OCI-LY7 (cell line): ENCODE measurements at regions not wholly inside any gene's neighbourhood (a gene's known extent, or its start where the extent isn't known, plus 50 kb on each side); places are given as distances from the start of the nearest gene placed in this dataset.

Experiments
- BruUV-seq: library from RNA; stranded (reverse); fragments of 400-500 nt; replicated peaks from 2 replicates; lab custom pipeline; 2021; lab: Mats Ljungman, UMichigan
- CTCF ChIA-PET: fragments of 300-600 bp; sonication (Branson Sonifier 250); formaldehyde crosslinking; loops from one replicate; lab custom pipeline; 2022; ENCODE audit warnings: antibody characterized with exemption; ENCODE audit not compliant: unreplicated experiment; lab: Charles Lee
- POLR2A ChIA-PET: fragments of 300-600 bp; sonication (Branson Sonifier 250); formaldehyde crosslinking; loops from one replicate; lab custom pipeline; 2022; ENCODE audit warnings: antibody characterized with exemption; lab: Charles Lee
- DNase-seq: peaks from one replicate; pipeline ENCODE4 v3.0.0-alpha.2; 2015; ENCODE audit warnings: low spot score
- H2AFZ ChIP-seq: fragments of 200-600 bp; sonication (generic), shearing (Covaris generic); 2 replicates; pipeline ENCODE4 v1.6.1; 2014; ENCODE audit warnings: mild to moderate bottlenecking, antibody characterized with exemption, low read length, moderate library complexity
- H3K27ac ChIP-seq: fragments of 200-600 bp; sonication (generic); 2 replicates; pipeline ENCODE4 v1.5.1; 2014; ENCODE audit warnings: mixed run types, low read depth, mild to moderate bottlenecking, moderate library complexity, low read length, inconsistent platforms; ENCODE audit not compliant: poor library complexity, severe bottlenecking
- H3K36me3 ChIP-seq: fragments of 200-600 bp; sonication (generic); 2 replicates; pipeline ENCODE4 v1.6.1; 2014; ENCODE audit warnings: mild to moderate bottlenecking, antibody characterized with exemption, low read length, moderate library complexity, mixed read lengths; ENCODE audit not compliant: insufficient read depth
- H3K4me1 ChIP-seq: fragments of 200-600 bp; sonication (generic); 2 replicates; pipeline ENCODE4 v1.5.1; 2014; ENCODE audit warnings: mild to moderate bottlenecking, low read length; ENCODE audit not compliant: insufficient read depth, poor library complexity, severe bottlenecking
- H3K4me2 ChIP-seq: fragments of 200-600 bp; sonication (generic); 2 replicates; pipeline ENCODE4 v1.6.1; 2014; ENCODE audit warnings: mild to moderate bottlenecking, low read length
- H3K4me3 ChIP-seq: fragments of 200-600 bp; sonication (generic); 2 replicates; pipeline ENCODE4 v1.5.1; 2014; ENCODE audit warnings: mild to moderate bottlenecking, low read depth, low read length; ENCODE audit not compliant: poor library complexity, severe bottlenecking
- H3K79me2 ChIP-seq: fragments of 200-600 bp; sonication (generic); 2 replicates; pipeline ENCODE4 v1.6.1; 2016; ENCODE audit warnings: low read depth, mild to moderate bottlenecking, low read length, moderate library complexity, mixed read lengths; ENCODE audit not compliant: insufficient read depth
- H3K9me2 ChIP-seq: fragments of 200-600 bp; sonication (generic); 2 replicates; pipeline ENCODE4 v1.6.1; 2016; ENCODE audit warnings: mild to moderate bottlenecking, low read length, mixed read lengths; ENCODE audit not compliant: insufficient read depth
- H3K9me3 ChIP-seq: fragments of 200-600 bp; sonication (generic); 2 replicates; pipeline ENCODE4 v1.6.1; 2014; ENCODE audit warnings: mild to moderate bottlenecking, mixed run types, low read length, mixed read lengths
- H4K20me1 ChIP-seq: fragments of 200-600 bp; sonication (generic); 2 replicates; pipeline ENCODE4 v1.6.1; 2014; ENCODE audit warnings: mild to moderate bottlenecking, antibody characterized with exemption, low read length, moderate library complexity, mixed read lengths; ENCODE audit not compliant: insufficient read depth
- EZH2phosphoT487 ChIP-seq: fragments of 200-600 bp; sonication (generic); IDR thresholded peaks from 2 replicates; pipeline ENCODE4 v1.6.1; 2018; ENCODE audit warnings: low read depth, borderline replicate concordance, mild to moderate bottlenecking, mixed run types, antibody characterized with exemption, low read length, moderate library complexity, mixed read lengths
- intact Hi-C: fragments of 100-400 bp; cut with micrococcal nuclease; formaldehyde crosslinking; loops from one replicate; pipeline ENCODE4 v1.10.0; 2022; ENCODE audit not compliant: unreplicated experiment
- TF ChIP-seq, protein P1 (sequence below): fragments of 200-600 bp; sonication (generic); conservative IDR thresholded peaks from 2 replicates; pipeline ENCODE4 v1.5.1; 2014; ENCODE audit warnings: mild to moderate bottlenecking, antibody characterized with exemption, low read length, moderate library complexity, mixed read lengths

DNA sequence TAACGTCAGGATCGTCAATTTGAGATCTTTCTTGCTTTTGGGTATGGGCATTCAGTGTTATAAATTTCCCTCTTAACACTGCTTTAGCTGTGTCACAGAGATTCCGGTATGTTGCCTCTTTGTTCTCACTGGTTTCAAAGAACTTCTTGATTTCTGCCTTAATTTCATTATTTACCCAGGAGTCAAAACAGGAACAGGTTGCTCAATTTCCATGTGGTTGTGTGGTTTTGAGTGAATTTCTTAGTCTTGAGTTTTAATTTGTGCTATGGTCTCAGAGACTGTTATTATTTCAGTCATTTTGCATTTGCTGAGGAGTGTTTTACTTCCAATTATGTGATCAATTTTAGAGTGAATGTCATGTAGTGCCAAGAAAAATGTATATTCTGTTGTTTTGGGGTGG lies 153.1 kb downstream of the PCDH17 start:
- POLR2A ChIA-PET: no interaction called here
- H3K79me2 ChIP-seq: no peaks in the 10 kb centered on the region
- H4K20me1 ChIP-seq: no peaks in the 10 kb centered on the region
- CTCF ChIA-PET: no interaction called here
- no peak overlapping the region for H3K4me2 ChIP-seq
- H2AFZ ChIP-seq: no peak overlapping the region
- no peaks in the 10 kb centered on the region for H3K36me3 ChIP-seq
- no peak overlapping the region for H3K4me3 ChIP-seq
- BruUV-seq: no TSS peak
- H3K4me1 ChIP-seq: no peaks in the 10 kb centered on the region
- no peaks in the 10 kb centered on the region for H3K9me2 ChIP-seq
- no peak overlapping the region for H3K27ac ChIP-seq
- no peaks in the 10 kb centered on the region for H3K9me3 ChIP-seq
- TF ChIP-seq, protein P1, sequence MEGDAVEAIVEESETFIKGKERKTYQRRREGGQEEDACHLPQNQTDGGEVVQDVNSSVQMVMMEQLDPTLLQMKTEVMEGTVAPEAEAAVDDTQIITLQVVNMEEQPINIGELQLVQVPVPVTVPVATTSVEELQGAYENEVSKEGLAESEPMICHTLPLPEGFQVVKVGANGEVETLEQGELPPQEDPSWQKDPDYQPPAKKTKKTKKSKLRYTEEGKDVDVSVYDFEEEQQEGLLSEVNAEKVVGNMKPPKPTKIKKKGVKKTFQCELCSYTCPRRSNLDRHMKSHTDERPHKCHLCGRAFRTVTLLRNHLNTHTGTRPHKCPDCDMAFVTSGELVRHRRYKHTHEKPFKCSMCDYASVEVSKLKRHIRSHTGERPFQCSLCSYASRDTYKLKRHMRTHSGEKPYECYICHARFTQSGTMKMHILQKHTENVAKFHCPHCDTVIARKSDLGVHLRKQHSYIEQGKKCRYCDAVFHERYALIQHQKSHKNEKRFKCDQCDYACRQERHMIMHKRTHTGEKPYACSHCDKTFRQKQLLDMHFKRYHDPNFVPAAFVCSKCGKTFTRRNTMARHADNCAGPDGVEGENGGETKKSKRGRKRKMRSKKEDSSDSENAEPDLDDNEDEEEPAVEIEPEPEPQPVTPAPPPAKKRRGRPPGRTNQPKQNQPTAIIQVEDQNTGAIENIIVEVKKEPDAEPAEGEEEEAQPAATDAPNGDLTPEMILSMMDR: no peak
- no peak for TF ChIP-seq EZH2phosphoT487
- intact Hi-C loops: no loop called here
- no peak for DNase-seq

DNA sequence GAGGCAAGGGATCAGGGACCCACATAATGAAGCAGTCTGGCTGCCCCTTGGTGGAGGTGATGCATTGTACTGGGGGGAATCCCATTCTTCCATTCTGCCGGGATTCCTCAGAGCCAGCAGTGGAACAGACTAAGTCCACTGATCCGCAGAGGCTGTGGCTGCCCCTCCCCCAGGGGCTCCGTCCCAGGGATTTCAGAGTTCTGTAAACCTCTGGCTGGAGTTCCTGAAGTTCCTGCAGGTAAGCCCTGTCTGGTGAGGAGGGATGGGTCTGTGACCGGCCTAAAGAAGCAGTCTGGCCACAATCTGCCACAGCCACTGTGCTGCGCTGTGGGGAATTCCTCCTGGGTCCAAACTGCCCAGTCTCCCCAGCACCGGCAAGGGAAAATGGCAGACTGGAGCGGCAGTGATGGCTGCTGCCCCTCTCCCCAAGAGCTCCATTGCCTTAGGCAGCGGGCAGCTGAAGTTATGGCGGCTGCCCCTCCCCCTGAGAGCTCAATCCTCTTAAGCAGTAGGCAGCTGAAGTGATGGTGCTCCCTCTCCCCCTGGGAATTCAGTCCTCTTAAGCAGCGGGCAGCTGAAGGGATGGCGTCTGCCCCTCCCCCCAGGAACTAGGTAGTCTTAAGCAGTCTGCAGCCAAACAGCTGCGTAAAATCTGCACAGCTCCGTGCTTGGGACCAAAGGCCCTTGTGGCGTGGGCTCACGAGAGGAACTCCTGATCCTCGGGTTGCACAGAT lies 155.7 kb downstream of the PCDH17 start:
- BruUV-seq: no TSS peak
- no peak overlapping the region for H3K27ac ChIP-seq
- H3K36me3 ChIP-seq: no peaks in the 10 kb centered on the region
- TF ChIP-seq EZH2phosphoT487: no peak
- TF ChIP-seq, protein P1: no peak
- no peaks in the 10 kb centered on the region for H3K4me1 ChIP-seq
- H3K4me2 ChIP-seq: no peak overlapping the region
- DNase-seq: no peak
- no peak overlapping the region for H2AFZ ChIP-seq
- H3K4me3 ChIP-seq: no peak overlapping the region
- no peaks in the 10 kb centered on the region for H3K79me2 ChIP-seq
- no peaks in the 10 kb centered on the region for H3K9me3 ChIP-seq
- H3K9me2 ChIP-seq: no peaks in the 10 kb centered on the region
- ChIA-PET POLR2A (no interaction called here), CTCF (no interaction called here)
- intact Hi-C loops: no loop called here
- no peaks in the 10 kb centered on the region for H4K20me1 ChIP-seq

DNA sequence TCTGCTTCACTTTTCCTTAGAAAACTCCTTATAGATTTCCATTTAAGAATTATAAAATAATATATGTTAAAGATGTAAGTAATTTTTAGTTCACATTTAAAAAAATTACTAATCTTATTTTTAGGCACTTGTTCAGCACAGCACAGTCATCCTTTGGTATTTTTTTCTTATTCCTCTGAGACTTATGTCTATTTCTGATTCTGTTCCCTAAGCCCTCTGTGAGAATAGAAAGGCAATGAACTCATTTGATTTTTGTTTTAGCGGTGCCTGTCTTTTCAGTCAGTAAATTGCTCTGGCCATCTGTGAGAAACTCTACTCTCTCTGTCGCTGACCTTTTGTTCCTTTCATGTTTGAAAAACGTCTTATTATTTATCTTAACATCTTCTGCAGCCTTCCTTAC lies 168.1 kb downstream of the PCDH17 start:
- no peaks in the 10 kb centered on the region for H3K36me3 ChIP-seq
- CTCF ChIA-PET: no interaction called here
- DNase-seq: no peak
- BruUV-seq: no TSS peak
- TF ChIP-seq, protein P1: no peak
- no peak for TF ChIP-seq EZH2phosphoT487
- H3K79me2 ChIP-seq: no peaks in the 10 kb centered on the region
- no peaks in the 10 kb centered on the region for H4K20me1 ChIP-seq
- H3K4me2 ChIP-seq: no peak overlapping the region
- H3K9me2 ChIP-seq: no peaks in the 10 kb centered on the region
- H3K4me3 ChIP-seq: no peak overlapping the region
- H3K4me1 ChIP-seq: no peaks in the 10 kb centered on the region
- H3K9me3 ChIP-seq: no peaks in the 10 kb centered on the region
- H3K27ac ChIP-seq: no peak overlapping the region
- no peak overlapping the region for H2AFZ ChIP-seq
- POLR2A ChIA-PET: no interaction called here
- intact Hi-C loops: no loop called here
